ENCODE measurements at regions not wholly inside any gene's neighbourhood (a gene's known extent, or its start where the extent isn't known, plus 50 kb on each side); places are given as distances from the start of the nearest gene placed in this dataset.

- TF ChIP-seq CTCF (IDR thresholded peaks at IDR 0.05; ENCODE audit: low read depth, low read length), result no peak
- no peak for DNase-seq (ENCODE audit: extremely low read depth, low read depth)
These were observed 75.1 kb upstream of the PGBD5 start for GRCh38 chr1:230501242-230501641.

- no peak for DNase-seq (ENCODE audit: extremely low read depth, low read depth)
- TF ChIP-seq CTCF (IDR thresholded peaks at IDR 0.05; ENCODE audit: low read depth, low read length), result no peak
These were observed 73.9 kb upstream of the PGBD5 start for GRCh38 chr1:230500063-230500462.

DNA sequence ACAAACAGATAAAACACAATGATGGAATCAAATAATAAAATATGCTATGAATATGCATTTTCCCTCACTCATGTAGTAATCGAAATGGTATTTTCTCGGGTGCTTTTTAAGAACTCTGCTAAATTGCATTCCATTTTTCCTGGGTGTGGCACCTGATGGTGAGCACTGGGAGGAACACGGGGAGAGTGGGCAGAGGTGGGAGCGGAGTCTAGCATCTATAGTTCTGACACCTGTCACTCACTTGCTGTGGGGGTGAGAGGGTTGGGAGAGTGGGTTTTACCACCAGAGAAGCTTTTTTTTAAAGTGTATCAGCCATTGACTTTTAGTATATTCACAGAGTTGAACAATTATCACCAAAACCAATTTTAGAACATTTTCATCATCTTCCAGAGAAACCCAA is 73.4 kb upstream of the PGBD5 start:
- TF ChIP-seq CTCF (IDR thresholded peaks at IDR 0.05; ENCODE audit: low read depth, low read length), result no peak

GRCh38 chr1:230498704-230499103 is 72.6 kb upstream of the PGBD5 start:
- no peak for TF ChIP-seq CTCF (IDR thresholded peaks at IDR 0.05; ENCODE audit: low read depth, low read length)
- no peak for DNase-seq (ENCODE audit: extremely low read depth, low read depth)

More for the DNA sequence above, 73.4 kb upstream of the PGBD5 start:
- DNase-seq (ENCODE audit: extremely low read depth, low read depth), result no peak

- TF ChIP-seq CTCF (IDR thresholded peaks at IDR 0.05; ENCODE audit: low read depth, low read length), result no peak
- no peak for DNase-seq (ENCODE audit: extremely low read depth, low read depth)
These were observed 70.3 kb upstream of the PGBD5 start for GRCh38 chr1:230496451-230496850.

- TF ChIP-seq CTCF (IDR thresholded peaks at IDR 0.05; ENCODE audit: low read depth, low read length), result no peak
- no peak for DNase-seq (ENCODE audit: extremely low read depth, low read depth)
These were observed 69.8 kb upstream of the PGBD5 start for GRCh38 chr1:230495891-230496385.

DNA sequence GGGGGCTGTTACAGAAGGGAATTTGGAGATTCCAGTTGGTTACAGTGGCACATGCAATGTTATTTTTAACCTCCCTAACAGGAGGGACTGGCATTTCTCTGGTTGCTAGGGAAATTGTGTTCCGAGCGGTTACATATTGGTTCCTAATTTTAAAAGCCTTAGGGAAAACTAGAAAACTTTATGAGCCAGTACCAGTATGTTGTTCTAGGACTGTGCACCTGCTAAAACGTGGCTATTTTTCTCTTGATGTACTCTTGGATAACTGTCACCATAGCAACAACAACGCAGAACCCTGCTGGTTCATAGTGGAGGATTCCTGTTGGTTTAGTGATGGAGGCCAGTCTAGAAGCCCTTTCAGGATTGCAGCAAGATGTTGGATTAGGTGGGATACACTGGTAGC is 68.9 kb upstream of the PGBD5 start:
- no peak for TF ChIP-seq CTCF (IDR thresholded peaks at IDR 0.05; ENCODE audit: low read depth, low read length)
- DNase-seq (ENCODE audit: extremely low read depth, low read depth), result no peak

Measured in AG09319 (cell line).